Skeletal muscle satellite cell (primary cell): ENCODE measurements at regions not wholly inside any gene's neighbourhood (a gene's known extent, or its start where the extent isn't known, plus 50 kb on each side); places are given as distances from the start of the nearest gene placed in this dataset.
"Not testable (repeated sequence)": the region's sequence is repeated elsewhere in the genome, so short reads cannot be mapped to it uniquely, and the experiment has no call there.

Experiments used
- H3K27me3 ChIP-seq: 2 replicates; pipeline ENCODE4 v1.7.0; 2013; ENCODE audit warnings: low read length; ENCODE audit not compliant: control insufficient read depth, insufficient read depth
- H3K36me3 ChIP-seq: 2 replicates; pipeline ENCODE4 v1.7.0; 2013; ENCODE audit warnings: mild to moderate bottlenecking, control low read depth, low read length; ENCODE audit not compliant: insufficient read depth
- H3K4me1 ChIP-seq: 2 replicates; pipeline ENCODE4 v1.7.0; 2013; ENCODE audit warnings: low read length; ENCODE audit not compliant: control insufficient read depth, insufficient read depth
- H3K4me2 ChIP-seq: 2 replicates; pipeline ENCODE4 v1.7.0; 2013; ENCODE audit warnings: mild to moderate bottlenecking, low read length
- H3K4me3 ChIP-seq: 2 replicates; pipeline ENCODE4 v1.7.0; 2013; ENCODE audit warnings: low read length
- H3K9ac ChIP-seq: 2 replicates; pipeline ENCODE4 v1.7.0; 2013; ENCODE audit warnings: mild to moderate bottlenecking, low read depth, low read length, moderate library complexity
- H3K9me3 ChIP-seq: replicated peaks from 2 replicates; pipeline ENCODE4 v1.7.0; 2013; ENCODE audit warnings: mild to moderate bottlenecking, control low read depth, low read length

- not testable (repeated sequence) for H3K36me3 ChIP-seq, H3K9ac ChIP-seq, H3K27me3 ChIP-seq, H3K4me3 ChIP-seq, H3K4me2 ChIP-seq, H3K9me3 ChIP-seq, H3K4me1 ChIP-seq
Measured at GRCh38 chr1:120598331-120598951, 125.3 kb upstream of the NBPF26 start.

- not testable (repeated sequence) for H3K36me3 ChIP-seq, H3K9me3 ChIP-seq, H3K27me3 ChIP-seq, H3K4me2 ChIP-seq, H3K4me1 ChIP-seq, H3K9ac ChIP-seq, H3K4me3 ChIP-seq
Measured at GRCh38 chr1:120599511-120599910, 124.2 kb upstream of the NBPF26 start.

- H3K9ac ChIP-seq, H3K27me3 ChIP-seq, H3K36me3 ChIP-seq, H3K9me3 ChIP-seq, H3K4me2 ChIP-seq, H3K4me3 ChIP-seq, H3K4me1 ChIP-seq: not testable (repeated sequence)
Measured at GRCh38 chr1:120600442-120601041, 123.2 kb upstream of the NBPF26 start.

DNA sequence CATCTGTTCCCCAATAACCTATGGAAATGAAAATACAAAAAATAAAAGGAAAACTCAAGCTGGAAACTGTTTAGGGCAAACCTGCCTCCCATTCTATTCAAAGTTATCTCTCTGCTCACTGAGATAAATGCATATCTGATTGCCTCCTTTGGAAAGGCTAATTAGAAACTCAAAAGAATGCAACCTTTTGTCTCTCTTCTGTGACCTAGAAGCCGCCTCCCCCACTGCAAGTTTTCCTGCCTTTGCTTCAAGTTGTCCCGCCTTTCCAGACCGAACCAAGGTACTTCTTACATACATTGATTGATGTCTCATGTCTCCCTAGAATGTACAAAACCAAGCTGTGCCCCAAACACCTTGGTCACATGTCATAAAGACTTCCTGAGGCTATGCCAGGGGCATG, 115.9 kb upstream of the NBPF26 start:
- not testable (repeated sequence) for H3K4me3 ChIP-seq, H3K9me3 ChIP-seq, H3K4me2 ChIP-seq, H3K36me3 ChIP-seq, H3K9ac ChIP-seq, H3K27me3 ChIP-seq, H3K4me1 ChIP-seq

- not testable (repeated sequence) for H3K9ac ChIP-seq, H3K4me1 ChIP-seq, H3K9me3 ChIP-seq, H3K4me3 ChIP-seq, H3K36me3 ChIP-seq, H3K4me2 ChIP-seq, H3K27me3 ChIP-seq
Measured at GRCh38 chr1:120608314-120609014, 115.3 kb upstream of the NBPF26 start.

GRCh38 chr1:120609015-120609573, 114.7 kb upstream of the NBPF26 start:
- H3K9ac ChIP-seq, H3K4me1 ChIP-seq, H3K36me3 ChIP-seq, H3K9me3 ChIP-seq, H3K4me2 ChIP-seq, H3K4me3 ChIP-seq, H3K27me3 ChIP-seq: not testable (repeated sequence)

DNA sequence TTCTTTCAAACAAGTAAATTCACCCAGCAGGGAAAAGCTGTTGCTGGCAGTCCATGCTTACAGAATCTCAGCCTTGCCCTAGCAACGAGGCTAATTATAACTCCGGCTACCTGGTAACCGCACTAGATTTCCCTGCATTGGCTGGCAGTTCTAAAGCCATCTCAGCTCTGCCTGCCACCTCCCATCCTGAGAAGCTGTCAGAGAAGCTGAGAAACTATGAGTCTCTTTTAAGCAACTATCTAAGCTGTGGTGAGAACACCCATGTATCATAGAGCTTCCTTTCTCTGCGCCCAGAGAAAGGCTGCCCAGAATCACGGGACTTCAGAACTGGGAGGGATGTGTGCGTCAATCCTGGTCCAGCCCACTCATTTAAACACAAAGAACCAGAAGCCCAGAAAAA, 113.9 kb upstream of the NBPF26 start:
- H3K4me1 ChIP-seq, H3K9me3 ChIP-seq, H3K36me3 ChIP-seq: not testable (repeated sequence)

DNA sequence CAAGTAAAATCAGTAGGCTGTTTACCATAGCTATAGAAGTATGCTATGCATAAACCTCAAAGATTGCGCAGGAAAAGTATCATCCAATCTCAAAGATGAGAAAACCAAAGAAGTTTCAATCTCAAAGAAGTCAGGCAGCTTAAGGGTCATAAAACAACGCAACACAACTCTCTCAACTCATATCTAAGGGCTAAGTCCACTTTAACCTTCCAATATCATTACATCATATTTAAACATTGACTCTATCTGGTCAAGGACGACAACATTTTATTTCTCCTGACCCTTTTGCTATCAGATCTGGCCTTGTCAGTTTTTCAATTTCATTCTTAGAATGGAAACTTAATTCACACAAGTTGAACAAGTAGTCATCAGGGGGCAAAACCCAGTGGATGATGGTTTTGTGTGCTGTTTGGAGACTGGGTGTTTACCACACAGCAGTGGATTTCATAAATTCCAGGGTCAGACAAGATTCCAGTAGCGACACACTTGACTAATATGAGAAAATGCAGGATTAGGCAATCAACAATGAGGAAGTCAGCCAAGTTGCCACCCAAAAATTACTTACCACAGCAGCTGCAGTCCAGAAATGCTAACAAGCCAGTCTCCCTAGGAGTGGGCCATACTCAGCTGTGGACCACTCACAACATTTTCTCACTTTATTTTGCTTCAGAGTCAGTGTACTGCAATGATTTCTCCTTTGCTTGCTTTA, 108.7 kb upstream of the NBPF26 start:
- not testable (repeated sequence) for H3K9me3 ChIP-seq, H3K36me3 ChIP-seq, H3K4me2 ChIP-seq, H3K4me1 ChIP-seq, H3K9ac ChIP-seq, H3K4me3 ChIP-seq, H3K27me3 ChIP-seq

More for the DNA sequence above, 113.9 kb upstream of the NBPF26 start:
- not testable (repeated sequence) for H3K27me3 ChIP-seq, H3K4me3 ChIP-seq, H3K4me2 ChIP-seq, H3K9ac ChIP-seq

DNA sequence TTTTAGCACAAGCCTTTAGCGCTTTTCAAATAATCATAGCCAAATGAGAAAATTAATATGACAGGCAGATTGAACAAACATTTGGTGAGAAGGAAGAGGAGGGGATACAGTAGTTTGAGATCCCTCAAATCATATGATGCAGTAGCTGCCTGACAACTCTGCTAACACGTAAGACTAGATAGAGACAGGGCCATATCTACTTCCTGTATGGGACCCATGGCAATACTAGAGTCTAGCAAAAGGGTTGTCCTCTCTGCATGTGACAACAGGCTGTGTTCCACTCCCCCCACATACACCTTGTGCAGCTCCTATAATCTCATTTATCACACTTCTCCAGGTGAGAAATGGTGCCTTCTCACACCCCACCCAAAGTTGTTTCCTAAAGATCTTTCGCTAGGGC, 106.3 kb upstream of the NBPF26 start:
- not testable (repeated sequence) for H3K36me3 ChIP-seq, H3K9me3 ChIP-seq, H3K4me2 ChIP-seq, H3K4me1 ChIP-seq, H3K27me3 ChIP-seq, H3K9ac ChIP-seq, H3K4me3 ChIP-seq

GRCh38 chr1:120619867-120620692, 103.7 kb upstream of the NBPF26 start:
- H3K27me3 ChIP-seq, H3K9ac ChIP-seq, H3K4me1 ChIP-seq, H3K4me2 ChIP-seq, H3K9me3 ChIP-seq, H3K36me3 ChIP-seq, H3K4me3 ChIP-seq: not testable (repeated sequence)

GRCh38 chr1:120620693-120620969, 103.1 kb upstream of the NBPF26 start:
- H3K27me3 ChIP-seq, H3K4me1 ChIP-seq, H3K9ac ChIP-seq, H3K4me2 ChIP-seq, H3K4me3 ChIP-seq, H3K36me3 ChIP-seq, H3K9me3 ChIP-seq: not testable (repeated sequence)
